ENCODE measurements at regions not wholly inside any gene's neighbourhood (a gene's known extent, or its start where the extent isn't known, plus 50 kb on each side); places are given as distances from the start of the nearest gene placed in this dataset.

GRCh38 chr5:18321262-18321942 lies 687.1 kb downstream of the TAF11L14 start:
- Histone ChIP-seq H3K27me3 (no peaks in the 10 kb centered on the region), H3K4me1 (no peaks in the 10 kb centered on the region), H3K27ac (no peak overlapping the region), H3K4me3 (no peak overlapping the region), H3K36me3 (no peaks in the 10 kb centered on the region), H3K9me3 (no peaks in the 10 kb centered on the region)
- TF ChIP-seq POLR2AphosphoS5 (IDR thresholded peaks at IDR 0.05) (no peak), EP300 (IDR thresholded peaks at IDR 0.05) (no peak), CTCF (IDR thresholded peaks at IDR 0.05) (no peak), POLR2A (IDR thresholded peaks at IDR 0.05) (no peak)
- DNase-seq (no peak), ATAC-seq (ENCODE audit: low FRiP score in 2 of 2) (no peak)
- 60 to 79% methylated on average over 5 of the region's 5 CpGs for WGBS, 2 donors

- Histone ChIP-seq H3K4me3 (no peak overlapping the region), H3K36me3 (no peaks in the 10 kb centered on the region), H3K4me1 (no peaks in the 10 kb centered on the region), H3K27ac (no peak overlapping the region), H3K9me3 (no peaks in the 10 kb centered on the region), H3K27me3 (no peaks in the 10 kb centered on the region)
- 62 to 89% methylated on average over 2 of the region's 2 CpGs for WGBS, 2 donors
- no peak for DNase-seq
- no peak for ATAC-seq (ENCODE audit: low FRiP score in 2 of 2)
- TF ChIP-seq CTCF (IDR thresholded peaks at IDR 0.05) (no peak), POLR2AphosphoS5 (IDR thresholded peaks at IDR 0.05) (no peak), POLR2A (IDR thresholded peaks at IDR 0.05) (no peak), EP300 (IDR thresholded peaks at IDR 0.05) (no peak)
These were observed 689.6 kb downstream of the TAF11L14 start for GRCh38 chr5:18323891-18324290.

- 64 to 73% methylated on average over 3 of the region's 3 CpGs for WGBS, 2 donors
- no peak for TF ChIP-seq POLR2AphosphoS5 (IDR thresholded peaks at IDR 0.05)
- no peak for TF ChIP-seq POLR2A (IDR thresholded peaks at IDR 0.05)
- TF ChIP-seq CTCF (IDR thresholded peaks at IDR 0.05), result no peak
- no peak for TF ChIP-seq EP300 (IDR thresholded peaks at IDR 0.05)
- DNase-seq, result no peak
- Histone ChIP-seq H3K27me3 (no peaks in the 10 kb centered on the region), H3K4me1 (no peaks in the 10 kb centered on the region), H3K27ac (no peak overlapping the region), H3K4me3 (no peak overlapping the region), H3K9me3 (no peaks in the 10 kb centered on the region), H3K36me3 (no peaks in the 10 kb centered on the region)
- no peak for ATAC-seq (ENCODE audit: low FRiP score in 2 of 2)
These were observed 691.2 kb downstream of the TAF11L14 start for GRCh38 chr5:18325431-18325830.

- Histone ChIP-seq H3K9me3 (no peaks in the 10 kb centered on the region), H3K4me3 (no peak overlapping the region), H3K4me1 (no peaks in the 10 kb centered on the region), H3K27me3 (no peaks in the 10 kb centered on the region), H3K27ac (no peak overlapping the region), H3K36me3 (no peaks in the 10 kb centered on the region)
- ATAC-seq (ENCODE audit: low FRiP score in 2 of 2) (no peak), DNase-seq (no peak)
- TF ChIP-seq CTCF (IDR thresholded peaks at IDR 0.05) (no peak), EP300 (IDR thresholded peaks at IDR 0.05) (no peak), POLR2A (IDR thresholded peaks at IDR 0.05) (no peak), POLR2AphosphoS5 (IDR thresholded peaks at IDR 0.05) (no peak)
These were observed 695.1 kb downstream of the TAF11L14 start for GRCh38 chr5:18329328-18329727.

- no peak overlapping the region for H3K27ac ChIP-seq
- WGBS, 2 donors, result 83 to 95% methylated on average over 1 of the region's 1 CpG
- no peaks in the 10 kb centered on the region for H3K36me3 ChIP-seq
- no peaks in the 10 kb centered on the region for H3K4me1 ChIP-seq
- H3K27me3 ChIP-seq, result no peaks in the 10 kb centered on the region
- no peak for ATAC-seq (ENCODE audit: low FRiP score in 2 of 2)
- H3K4me3 ChIP-seq, result no peak overlapping the region
- H3K9me3 ChIP-seq, result no peaks in the 10 kb centered on the region
- no peak for DNase-seq
- TF ChIP-seq EP300 (IDR thresholded peaks at IDR 0.05), result no peak
- TF ChIP-seq POLR2AphosphoS5 (IDR thresholded peaks at IDR 0.05), result no peak
These were observed 699.6 kb downstream of the TAF11L14 start for GRCh38 chr5:18333841-18334240.
